Body of pancreas (tissue), 4 donors: ENCODE measurements at regions not wholly inside any gene's neighbourhood (a gene's known extent, or its start where the extent isn't known, plus 50 kb on each side); places are given as distances from the start of the nearest gene placed in this dataset.
"Not testable (repeated sequence)": the region's sequence is repeated elsewhere in the genome, so short reads cannot be mapped to it uniquely, and the experiment has no call there.

ENCODE experiments used
- ATAC-seq: fragments of 150-250 bp; one replicate; pipeline ENCODE4 v1.9.1; 2016
- DNase-seq, 4 donors: peaks; one replicate each; pipeline ENCODE4 v3.0.0-alpha.2; 2019
- H3K27ac ChIP-seq, 4 donors: fragments of 200-600 bp; sonication (generic); 1 replicate in 3 of 4; 2 replicates in 1 of 4; pipeline versions ENCODE4 v1.5.1 to v1.6.1; 2016 to 2019; ENCODE audit warnings: mild to moderate bottlenecking in 1 of 4, mixed read lengths in 1 of 4, moderate library complexity in 1 of 4
- H3K27me3 ChIP-seq, 2 donors: fragments of 200-600 bp; sonication (generic); one replicate each; pipeline ENCODE4 v1.6.0; 2016; ENCODE audit warnings: mild to moderate bottlenecking in 1 of 2
- H3K36me3 ChIP-seq, 2 donors: fragments of 200-600 bp; sonication (generic); replicated peaks in 1 of 2; 2 replicates each; pipeline ENCODE4 v1.5.1; 2016; ENCODE audit warnings: low read depth in 2 of 2; ENCODE audit not compliant: insufficient read depth in 1 of 2
- H3K4me1 ChIP-seq: fragments of 200-600 bp; sonication (generic); one replicate; pipeline ENCODE4 v1.6.0; 2016
- H3K4me3 ChIP-seq, 2 donors: fragments of 200-600 bp; sonication (generic); 1 replicate in 1 of 2; 2 replicates in 1 of 2; pipeline ENCODE4 v1.5.1; 2016 to 2019
- H3K9me3 ChIP-seq, 3 donors: fragments of 200-600 bp; sonication (generic); 1 replicate in 2 of 3; 2 replicates in 1 of 3; pipeline ENCODE4 v1.5.1; 2016
- POLR2A ChIP-seq, 3 donors: fragments of 450-650 bp; IDR thresholded peaks; one replicate each; pipeline ENCODE4 v1.6.1; 2016; ENCODE audit warnings: antibody characterized with exemption in 3 of 3, mild to moderate bottlenecking in 2 of 3
- WGBS, 2 donors: methylation state at CpG; one replicate each; pipeline ENCODE4 v1.1.5; 2017; 5-methylcytosine and 5-hydroxymethylcytosine counted together
- intact Hi-C: fragments of 100-400 bp; cut with DNase I; formaldehyde crosslinking; loops from one replicate; pipeline ENCODE4 v1.15.1; 2023

GRCh38 chr4:49510238-49510637 is 524.2 kb downstream of the CWH43 start:
- intact Hi-C loops, H3K27ac ChIP-seq, DNase-seq, H3K9me3 ChIP-seq, H3K4me1 ChIP-seq, ATAC-seq, H3K27me3 ChIP-seq, H3K4me3 ChIP-seq, H3K36me3 ChIP-seq: not testable (repeated sequence)
- peak in 1 of 3 donors; percentile 12 for TF ChIP-seq POLR2A (IDR thresholded peaks at IDR 0.05)
- WGBS, 2 donors, result 60 to 62% methylated on average over 7 of the region's 7 CpGs

GRCh38 chr4:49511353-49511752 is 525.3 kb downstream of the CWH43 start:
- H3K36me3 ChIP-seq, ATAC-seq, H3K9me3 ChIP-seq, intact Hi-C loops, DNase-seq, H3K4me1 ChIP-seq, H3K27me3 ChIP-seq, H3K4me3 ChIP-seq, H3K27ac ChIP-seq: not testable (repeated sequence)
- 30 to 38% methylated on average over 10 of the region's 10 CpGs for WGBS, 2 donors

- ATAC-seq, intact Hi-C loops, H3K27ac ChIP-seq, DNase-seq, H3K36me3 ChIP-seq, H3K4me1 ChIP-seq, H3K4me3 ChIP-seq, H3K9me3 ChIP-seq, H3K27me3 ChIP-seq: not testable (repeated sequence)
- 43 to 51% methylated on average over 13 of the region's 13 CpGs for WGBS, 2 donors
Observed at GRCh38 chr4:49511881-49512491, 525.9 kb downstream of the CWH43 start.

GRCh38 chr4:49512641-49513545 is 526.8 kb downstream of the CWH43 start:
- H3K27ac ChIP-seq, H3K27me3 ChIP-seq, H3K9me3 ChIP-seq, intact Hi-C loops, H3K4me3 ChIP-seq, H3K4me1 ChIP-seq, H3K36me3 ChIP-seq, ATAC-seq, DNase-seq: not testable (repeated sequence)
- 60 to 68% methylated on average over 32 to 33 of the region's 33 CpGs for WGBS, 2 donors

- H3K27me3 ChIP-seq, H3K9me3 ChIP-seq, DNase-seq, H3K36me3 ChIP-seq, H3K4me1 ChIP-seq, intact Hi-C loops, H3K4me3 ChIP-seq, ATAC-seq, H3K27ac ChIP-seq: not testable (repeated sequence)
- 44 to 55% methylated on average over 7 to 11 of the region's 11 CpGs for WGBS, 2 donors
Observed at GRCh38 chr4:49513546-49514115, 527.6 kb downstream of the CWH43 start.

GRCh38 chr4:49514171-49514699 is 528.2 kb downstream of the CWH43 start:
- ATAC-seq, DNase-seq, intact Hi-C loops, H3K27ac ChIP-seq, H3K4me1 ChIP-seq, H3K9me3 ChIP-seq, H3K4me3 ChIP-seq, H3K36me3 ChIP-seq, H3K27me3 ChIP-seq: not testable (repeated sequence)
- WGBS, 2 donors, result 46 to 53% methylated on average over 16 to 18 of the region's 18 CpGs

GRCh38 chr4:49514841-49515240 is 528.8 kb downstream of the CWH43 start:
- H3K27ac ChIP-seq, H3K9me3 ChIP-seq, H3K36me3 ChIP-seq, DNase-seq, ATAC-seq, H3K4me1 ChIP-seq, H3K27me3 ChIP-seq, intact Hi-C loops, H3K4me3 ChIP-seq: not testable (repeated sequence)
- WGBS, 2 donors, result 58 to 59% methylated on average over 6 of the region's 6 CpGs

GRCh38 chr4:49515241-49515640 is 529.2 kb downstream of the CWH43 start:
- H3K27ac ChIP-seq, H3K36me3 ChIP-seq, H3K9me3 ChIP-seq, H3K4me1 ChIP-seq, H3K27me3 ChIP-seq, intact Hi-C loops, H3K4me3 ChIP-seq, DNase-seq, ATAC-seq: not testable (repeated sequence)
- 53 to 60% methylated on average over 10 of the region's 10 CpGs for WGBS, 2 donors

- H3K4me1 ChIP-seq, H3K4me3 ChIP-seq, ATAC-seq, H3K27ac ChIP-seq, H3K27me3 ChIP-seq, H3K9me3 ChIP-seq, DNase-seq, H3K36me3 ChIP-seq, intact Hi-C loops: not testable (repeated sequence)
- WGBS, 2 donors, result 63 to 64% methylated on average over 14 to 15 of the region's 15 CpGs
Observed at GRCh38 chr4:49516096-49516495, 530.0 kb downstream of the CWH43 start.
